Breast epithelium (tissue), 4 donors: ENCODE measurements at regions not wholly inside any gene's neighbourhood (a gene's known extent, or its start where the extent isn't known, plus 50 kb on each side); places are given as distances from the start of the nearest gene placed in this dataset.
A peak's percentile ranks its signal among the peaks of the same experiment; 100 is the strongest.

Source experiments
- DNase-seq, 2 donors: peaks; one replicate each; pipeline ENCODE4 v3.0.0-alpha.2; 2019; ENCODE audit warnings: low spot score in 2 of 2
- H3K27ac ChIP-seq, 2 donors: fragments of 200-600 bp; sonication (generic) in 1 of 2; one replicate each; pipeline ENCODE4 v1.5.1; 2016 to 2019; ENCODE audit warnings: mild to moderate bottlenecking in 1 of 2
- H3K27me3 ChIP-seq, 2 donors: fragments of 200-600 bp; sonication (generic) in 1 of 2; one replicate each; pipeline versions ENCODE4 v1.5.1 to v1.6.0; 2017 to 2019; ENCODE audit warnings: control low read depth in 1 of 2, mild to moderate bottlenecking in 1 of 2
- H3K36me3 ChIP-seq: fragments of 200-600 bp; one replicate; pipeline ENCODE4 v1.5.1; 2019
- H3K4me1 ChIP-seq, 2 donors: fragments of 200-600 bp; sonication (generic); one replicate each; pipeline ENCODE4 v1.5.1; 2016 to 2019; ENCODE audit warnings: control low read depth in 1 of 2
- H3K4me3 ChIP-seq, 3 donors: fragments of 200-600 bp; sonication (generic); 1 replicate in 2 of 3; 2 replicates in 1 of 3; pipeline ENCODE4 v1.5.1; 2016 to 2019; ENCODE audit warnings: mild to moderate bottlenecking in 3 of 3, moderate library complexity in 2 of 3
- H3K9me3 ChIP-seq, 2 donors: fragments of 200-600 bp; sonication (generic) in 1 of 2; one replicate each; pipeline ENCODE4 v1.5.1; 2016 to 2019; ENCODE audit warnings: control low read depth in 1 of 2
- CTCF ChIP-seq, 3 donors: fragments of 450-650 bp; IDR thresholded peaks; one replicate each; pipeline ENCODE4 v1.5.1; 2016 to 2017; ENCODE audit warnings: antibody characterized with exemption in 3 of 3, mild to moderate bottlenecking in 3 of 3, moderate library complexity in 3 of 3
- POLR2A ChIP-seq: fragments of 450-650 bp; IDR thresholded peaks from one replicate; pipeline ENCODE4 v1.6.1; 2016; ENCODE audit warnings: antibody characterized with exemption, mild to moderate bottlenecking, moderate library complexity
- POLR2AphosphoS5 ChIP-seq, 3 donors: sonication (generic); formaldehyde crosslinking; IDR thresholded peaks; one replicate each; pipeline ENCODE4 v1.6.1; 2017; ENCODE audit warnings: antibody characterized with exemption in 3 of 3
- intact Hi-C: fragments of 100-400 bp; cut with DNase I; formaldehyde crosslinking; loops from one replicate; pipeline ENCODE4 v1.15.1; 2023; ENCODE audit warnings: low total_unique reads

GRCh38 chr11:64445651-64446050, 86.7 kb downstream of the RPS6KA4 start:
- Histone ChIP-seq H3K27ac (no peak overlapping the region), H3K9me3 (no peaks in the 10 kb centered on the region), H3K36me3 (no peaks in the 10 kb centered on the region), H3K4me1 (peaks cover 0 to 14% of the 10 kb centered on the region in 2 donors), H3K4me3 (no peak overlapping the region), H3K27me3 (no peaks in the 10 kb centered on the region)
- TF ChIP-seq POLR2AphosphoS5 (IDR thresholded peaks at IDR 0.05), result no peak
- TF ChIP-seq CTCF (IDR thresholded peaks at IDR 0.05), result no peak
- no peak for TF ChIP-seq POLR2A
- DNase-seq, result peak in 1 of 2 donors; percentile 35
- intact Hi-C loops, result no loop called here

GRCh38 chr11:64447831-64448598, 89.1 kb downstream of the RPS6KA4 start:
- H3K9me3 ChIP-seq, result peaks cover 0 to under 1% of the 10 kb centered on the region in 2 donors
- peak in 1 of 2 donors; percentile 25 for DNase-seq
- TF ChIP-seq POLR2A, result no peak
- no peak for TF ChIP-seq CTCF (IDR thresholded peaks at IDR 0.05)
- TF ChIP-seq POLR2AphosphoS5 (IDR thresholded peaks at IDR 0.05), result no peak
- no peaks in the 10 kb centered on the region for H3K36me3 ChIP-seq
- no peaks in the 10 kb centered on the region for H3K27me3 ChIP-seq
- peak overlapping the region; percentile 25 to 59 (median 38) for H3K4me3 ChIP-seq
- peak overlapping the region in 1 of 2 donors; percentile 20 for H3K27ac ChIP-seq
- intact Hi-C loops, result no loop called here
- H3K4me1 ChIP-seq, result peaks cover 0 to 14% of the 10 kb centered on the region in 2 donors

- peak; percentile 60 to 73 for DNase-seq
- H3K27me3 ChIP-seq, result no peaks in the 10 kb centered on the region
- no peaks in the 10 kb centered on the region for H3K36me3 ChIP-seq
- peaks cover 0 to 14% of the 10 kb centered on the region in 2 donors for H3K4me1 ChIP-seq
- peaks cover 0 to 5% of the 10 kb centered on the region in 2 donors for H3K9me3 ChIP-seq
- intact Hi-C loops, result no loop called here
- TF ChIP-seq CTCF (IDR thresholded peaks at IDR 0.05) (peak; percentile 9 to 65 (median 64)), POLR2AphosphoS5 (IDR thresholded peaks at IDR 0.05) (no peak), POLR2A (no peak)
- H3K4me3 ChIP-seq, result peak overlapping the region; percentile 25 to 59 (median 38)
- peak overlapping the region in 1 of 2 donors; percentile 20 for H3K27ac ChIP-seq
Observed at GRCh38 chr11:64448599-64449380, 89.8 kb downstream of the RPS6KA4 start.

- no peak for DNase-seq
- Histone ChIP-seq H3K9me3 (peaks cover 0 to 5% of the 10 kb centered on the region in 2 donors), H3K27ac (no peak overlapping the region), H3K27me3 (no peaks in the 10 kb centered on the region), H3K4me1 (peaks cover 0 to 14% of the 10 kb centered on the region in 2 donors), H3K36me3 (no peaks in the 10 kb centered on the region), H3K4me3 (peak overlapping the region; percentile 25 to 59 (median 38))
- intact Hi-C loops, result no loop called here
- TF ChIP-seq POLR2AphosphoS5 (IDR thresholded peaks at IDR 0.05) (no peak), CTCF (IDR thresholded peaks at IDR 0.05) (peak; percentile 9 to 49 (median 39))
Observed at GRCh38 chr11:64449381-64450167, 90.6 kb downstream of the RPS6KA4 start.
